ENCODE measurements at regions not wholly inside any gene's neighbourhood (a gene's known extent, or its start where the extent isn't known, plus 50 kb on each side); places are given as distances from the start of the nearest gene placed in this dataset.
"Not testable (repeated sequence)": the region's sequence is repeated elsewhere in the genome, so short reads cannot be mapped to it uniquely, and the experiment has no call there.

DNA sequence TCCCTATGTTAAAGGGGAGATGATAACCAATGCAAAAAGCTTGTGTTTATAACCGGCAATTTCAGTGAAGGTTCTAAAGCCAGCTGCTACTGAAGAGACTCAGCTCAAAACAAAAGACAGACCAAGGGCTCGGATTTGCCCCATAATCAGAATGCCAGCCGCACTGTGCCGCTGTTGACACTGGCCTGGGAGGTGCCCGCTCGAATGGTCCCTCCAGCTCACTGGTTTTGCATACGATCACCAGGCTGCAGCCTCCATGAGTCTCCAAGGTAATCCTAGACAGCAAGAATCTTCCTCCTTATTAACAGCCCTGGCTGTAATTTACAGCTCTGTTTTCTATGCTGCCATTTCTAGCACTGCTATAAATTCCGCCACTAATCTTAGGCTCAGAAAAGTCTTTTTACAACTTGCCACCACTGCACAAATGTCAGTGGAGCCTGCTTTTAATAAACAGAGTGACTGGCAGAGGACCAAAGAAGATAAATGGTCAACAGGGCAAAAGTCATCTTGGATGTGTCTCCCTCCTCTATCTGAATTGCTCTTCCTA lies 155.7 kb upstream of the SH3BP4 start:
- DNase-seq, result no peak

DNA sequence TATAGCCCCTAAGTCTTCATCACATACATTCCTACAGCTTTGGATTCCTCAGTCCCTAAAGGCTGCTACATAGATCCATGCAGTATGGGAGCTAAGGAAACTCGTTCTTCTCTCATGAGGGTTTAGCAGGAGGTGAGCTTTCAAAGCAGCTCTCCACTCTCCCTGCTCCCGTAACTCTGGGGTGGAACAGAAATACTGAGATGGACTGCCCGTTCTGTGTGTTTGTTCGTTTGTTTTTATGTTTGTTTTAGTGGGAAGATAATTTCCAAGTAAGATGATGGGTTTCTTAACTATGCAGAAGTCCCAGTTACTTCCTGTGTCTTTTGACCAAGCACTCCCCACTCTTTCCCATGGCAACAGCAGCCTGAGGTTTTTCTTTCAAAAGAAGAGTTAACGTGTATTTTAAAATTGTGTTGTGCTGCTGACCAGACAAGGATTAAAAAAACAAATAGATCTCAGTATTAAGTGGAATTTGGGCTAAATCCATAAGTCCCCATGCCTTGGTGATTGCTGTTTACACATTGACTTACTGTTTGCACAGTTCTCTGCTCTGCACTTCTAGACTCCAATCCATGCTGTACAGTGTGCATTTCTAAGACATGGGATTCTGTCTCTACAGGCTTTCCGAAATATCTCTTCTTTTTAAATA lies 156.4 kb upstream of the SH3BP4 start:
- DNase-seq, result no peak

DNA sequence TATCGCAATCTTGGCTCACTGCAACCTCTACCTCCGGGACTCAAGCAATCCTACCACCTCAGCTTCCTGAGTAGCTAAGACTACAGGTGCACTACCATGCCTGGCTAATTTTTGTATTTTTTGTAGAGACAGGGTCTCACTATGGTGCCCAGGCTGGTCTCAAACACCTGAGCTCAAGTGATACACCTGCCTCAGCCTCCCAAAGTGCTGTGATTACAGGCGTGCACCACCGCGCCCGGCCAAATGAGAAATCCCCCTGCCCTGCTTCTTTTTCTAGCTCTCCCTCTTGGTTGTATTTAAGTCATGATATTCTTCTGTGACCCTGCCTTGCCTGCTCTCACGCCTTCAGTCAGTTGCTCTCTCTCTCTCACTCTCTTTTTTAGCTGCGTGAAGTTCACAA lies 157.0 kb upstream of the SH3BP4 start:
- no peak for DNase-seq

DNA sequence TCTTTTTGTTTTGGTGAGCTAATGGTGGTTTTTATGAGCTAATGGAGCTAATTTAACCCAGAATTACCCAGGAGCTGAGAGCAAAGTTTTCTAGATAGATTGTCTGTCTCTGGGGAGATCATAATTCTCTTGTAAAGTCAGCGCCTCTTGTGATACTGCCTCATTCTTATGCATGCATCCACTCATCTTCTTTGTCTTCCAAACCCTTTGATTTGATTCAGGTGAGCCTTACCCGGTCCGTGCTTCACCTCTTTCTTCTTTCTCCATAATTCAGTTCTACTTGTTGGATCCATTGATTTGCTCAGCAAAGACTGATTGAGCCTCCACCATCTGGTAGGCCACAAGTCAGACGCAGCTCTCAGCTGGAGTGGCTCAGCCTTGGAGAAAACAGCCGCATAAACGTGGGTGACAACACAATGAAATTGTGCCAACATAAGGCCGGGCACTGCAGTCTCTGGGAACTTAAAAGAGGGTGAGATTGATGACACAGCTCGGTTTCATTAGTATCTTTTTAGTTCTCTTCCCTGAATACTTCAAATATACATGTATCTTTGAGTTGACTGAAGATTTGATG lies 158.5 kb upstream of the SH3BP4 start:
- DNase-seq, result no peak

DNA sequence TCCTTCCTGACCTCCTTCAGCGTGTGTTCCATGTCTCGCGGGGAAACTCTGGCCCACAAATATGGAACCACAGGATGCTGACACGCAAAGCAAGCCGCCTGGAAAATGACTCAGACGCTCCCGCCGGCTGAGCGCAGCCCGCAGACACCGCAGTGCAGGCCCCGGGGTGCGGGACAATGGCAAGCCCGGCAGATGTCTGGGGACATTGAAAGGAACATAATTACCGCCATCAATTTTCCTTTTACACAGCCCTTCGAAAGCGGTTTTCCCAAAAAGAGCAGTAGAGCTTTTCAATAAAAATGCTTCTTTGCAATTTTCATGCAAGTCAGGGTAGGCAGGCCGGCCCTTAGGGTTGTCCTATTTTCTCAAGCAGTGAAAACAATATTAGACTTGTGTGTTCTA lies 159.2 kb upstream of the SH3BP4 start:
- no peak for DNase-seq

DNA sequence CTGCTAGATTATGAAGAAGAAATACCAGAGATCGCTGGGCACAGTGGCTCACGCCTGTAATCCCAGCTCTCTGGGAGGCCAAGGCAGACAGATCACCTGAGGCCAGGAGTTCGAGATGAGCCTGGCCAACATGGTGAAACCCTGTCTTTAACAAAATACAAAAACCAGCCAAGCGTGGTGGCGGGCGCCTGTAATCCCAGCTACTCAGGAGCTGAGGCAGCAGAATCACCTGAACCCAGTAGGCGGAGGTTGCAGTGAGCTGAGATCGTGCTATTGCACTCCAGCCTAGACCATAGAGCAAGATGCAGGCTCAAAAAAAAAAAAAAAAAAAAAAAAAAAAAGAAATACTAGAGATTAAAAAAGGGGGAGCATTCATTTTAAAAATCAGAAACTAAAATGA lies 159.7 kb upstream of the SH3BP4 start:
- DNase-seq, result not testable (repeated sequence)

DNA sequence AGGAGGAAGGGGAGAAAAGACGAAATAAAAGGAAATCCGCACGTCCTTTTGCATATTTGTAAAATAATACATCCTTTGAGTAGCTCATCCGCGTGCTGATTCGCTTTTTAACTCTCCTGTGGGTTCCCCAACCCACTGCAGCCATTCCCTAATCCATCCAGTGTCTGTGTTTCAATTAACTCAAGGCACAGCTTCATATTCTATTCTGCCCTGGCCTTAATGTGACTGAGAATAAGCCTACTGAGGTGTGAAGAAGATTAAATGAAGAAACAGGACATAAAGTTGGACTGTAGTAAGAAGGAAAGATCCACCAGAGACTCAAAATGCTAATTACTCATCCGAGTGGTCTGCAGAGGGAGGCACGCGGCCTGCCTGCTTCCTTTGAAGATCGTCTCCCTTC lies 161.4 kb upstream of the SH3BP4 start:
- DNase-seq, result no peak

DNA sequence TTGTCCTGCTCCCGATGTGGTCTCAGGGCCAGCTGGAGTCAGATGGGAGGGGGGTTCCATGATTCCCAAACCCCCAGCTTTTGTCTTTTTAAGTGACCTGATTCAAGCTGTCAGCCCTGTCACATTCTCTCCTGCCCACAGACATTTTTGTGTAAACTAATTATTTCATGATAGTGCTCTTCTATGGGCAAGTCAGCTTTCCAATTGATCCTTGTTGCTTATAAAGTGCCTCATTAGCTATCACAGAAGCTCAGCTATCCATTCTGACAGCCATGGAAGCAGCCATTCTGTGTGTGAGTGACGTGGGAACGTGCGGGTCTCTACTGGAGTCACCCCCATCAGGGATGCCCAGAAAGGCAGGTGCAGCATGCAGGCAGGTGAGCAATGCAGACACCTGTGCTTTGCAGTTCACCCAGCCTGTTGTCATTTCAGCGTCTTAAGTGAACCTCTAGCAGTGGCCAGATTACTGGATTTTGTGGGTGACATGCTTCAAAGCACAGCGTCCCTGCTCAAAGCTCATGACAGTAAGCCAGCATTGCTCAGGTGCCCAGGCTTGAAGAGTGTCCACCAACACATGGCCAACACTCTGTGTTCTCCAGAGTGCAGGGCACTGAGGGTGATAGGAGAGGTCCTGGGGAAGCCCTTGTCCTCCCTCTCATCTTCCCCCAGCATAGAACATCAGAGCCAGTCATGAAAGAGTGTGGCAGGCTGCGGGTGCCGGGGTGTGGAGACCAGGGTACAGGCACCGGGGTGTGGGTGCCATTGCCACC lies 162.1 kb upstream of the SH3BP4 start:
- no peak for DNase-seq

DNA sequence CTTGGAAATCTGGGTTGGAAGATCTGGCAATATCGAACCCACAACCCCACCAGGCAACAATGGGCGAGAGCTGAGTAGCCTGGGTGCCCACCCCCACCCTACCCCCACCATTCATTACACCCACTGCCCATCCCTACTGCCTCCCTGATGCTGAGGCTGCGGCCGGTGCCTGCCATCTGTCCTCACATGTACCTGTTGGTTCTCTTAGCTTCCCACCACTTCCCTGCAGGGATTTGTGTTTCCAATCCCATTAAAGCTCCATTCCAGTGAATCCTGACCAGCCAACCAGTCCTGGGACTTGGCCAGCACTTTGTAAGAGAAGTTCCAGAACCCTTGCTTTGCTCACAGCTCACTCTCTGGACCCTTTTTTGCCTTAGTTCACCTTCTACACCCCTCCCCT lies 163.0 kb upstream of the SH3BP4 start:
- DNase-seq, result no peak

DNA sequence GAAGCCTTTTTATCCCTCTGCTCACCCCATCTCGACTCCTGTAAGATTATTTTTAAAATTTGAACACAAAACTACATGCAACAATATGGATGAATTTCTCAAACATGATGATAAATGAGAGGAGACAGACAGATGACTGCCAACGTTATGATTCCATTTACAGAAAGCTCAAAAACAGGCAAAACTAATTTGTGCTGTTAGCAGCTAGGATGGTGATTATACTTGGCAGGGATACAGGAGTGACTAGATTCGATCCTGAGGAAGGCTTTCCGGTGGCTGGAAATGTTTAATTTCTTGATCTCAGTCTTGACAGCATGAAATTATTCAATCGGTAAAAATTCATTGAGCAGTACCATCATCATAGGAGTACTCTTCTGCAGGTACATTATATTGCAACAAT lies 163.4 kb upstream of the SH3BP4 start:
- DNase-seq, result no peak

DNA sequence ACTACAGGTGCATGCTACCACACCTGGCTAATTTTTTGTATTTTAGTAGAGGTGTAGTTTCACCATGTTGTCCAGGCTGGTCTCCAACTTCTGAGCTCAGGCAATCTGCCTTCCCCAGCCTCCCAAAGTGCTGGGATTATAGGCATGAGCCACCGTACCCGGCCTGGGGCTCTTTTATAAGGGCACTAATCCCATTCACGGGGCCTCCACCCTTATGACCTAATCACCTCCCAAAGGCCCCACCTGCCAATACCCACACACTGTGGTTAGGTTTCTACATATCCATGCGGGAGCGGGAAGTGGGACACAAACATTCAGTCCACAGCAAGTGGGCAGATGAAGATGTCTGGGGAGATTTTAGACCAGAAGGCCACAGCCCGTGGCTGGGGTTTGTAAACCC lies 164.7 kb upstream of the SH3BP4 start:
- no peak for DNase-seq

DNA sequence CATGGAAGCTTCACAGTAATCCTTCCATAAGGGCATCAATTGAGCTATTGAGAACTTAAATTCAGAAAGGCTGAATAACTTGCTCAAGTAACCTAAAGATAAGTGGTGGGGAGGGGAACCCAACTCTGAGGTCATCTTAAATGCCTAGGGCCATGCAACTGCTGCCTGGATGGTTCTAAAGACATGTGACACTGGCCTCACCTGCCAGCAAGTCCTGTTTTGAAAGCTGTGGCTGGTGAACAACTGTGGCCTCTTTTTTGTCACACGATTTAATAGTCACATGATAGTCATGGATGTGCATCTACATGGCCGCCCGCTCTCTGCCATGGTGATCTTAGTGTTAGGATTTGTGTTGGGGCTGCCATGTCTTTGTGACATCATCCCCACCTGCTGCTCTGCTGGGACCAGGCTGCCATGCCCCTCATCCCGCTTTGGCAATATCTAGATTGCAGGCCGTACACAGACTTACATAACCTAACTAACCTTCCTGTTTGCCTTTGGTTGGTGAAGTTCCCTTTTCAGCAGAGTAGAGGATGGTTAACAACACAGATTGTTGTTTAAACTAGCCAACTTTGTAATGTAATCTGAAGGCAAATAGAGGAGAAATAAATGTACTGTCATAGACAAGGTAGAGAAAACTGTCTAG lies 177.9 kb upstream of the SH3BP4 start:
- no peak for DNase-seq

DNA sequence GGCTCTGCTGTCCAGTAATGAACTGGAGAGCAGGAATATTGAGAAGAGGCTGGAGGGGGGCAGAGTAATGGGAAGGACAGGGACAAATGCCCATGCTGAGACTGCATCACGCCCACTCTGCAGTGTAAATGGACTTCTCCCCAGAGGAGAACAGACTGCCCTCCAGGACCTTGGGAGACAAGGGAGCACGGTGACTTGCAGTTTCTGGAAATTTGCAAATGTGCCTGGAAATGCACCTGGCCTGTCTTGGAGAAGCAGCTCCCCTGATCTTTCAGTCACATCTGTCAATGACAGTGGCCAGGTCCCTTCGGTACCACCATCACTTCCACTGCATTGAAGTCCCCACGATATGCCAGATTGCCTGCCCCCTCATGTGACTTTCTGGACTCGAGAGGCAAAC lies 178.7 kb upstream of the SH3BP4 start:
- no peak for DNase-seq

DNA sequence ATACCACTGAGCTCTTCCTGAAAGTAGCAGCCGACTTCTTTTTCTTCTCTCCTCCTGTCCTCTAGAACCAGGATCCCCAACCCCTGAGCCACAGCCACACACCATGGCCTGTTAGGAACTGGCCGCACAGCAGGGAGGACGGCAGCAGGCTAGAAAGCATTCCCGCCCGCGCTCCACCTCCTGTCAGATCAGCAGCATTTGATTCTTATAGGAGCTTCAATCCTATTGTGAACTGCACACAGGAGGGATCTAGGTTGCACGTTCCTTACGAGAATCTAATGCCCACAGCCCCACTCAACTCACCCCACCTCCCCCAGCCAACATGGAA lies 179.1 kb upstream of the SH3BP4 start:
- no peak for DNase-seq

DNA sequence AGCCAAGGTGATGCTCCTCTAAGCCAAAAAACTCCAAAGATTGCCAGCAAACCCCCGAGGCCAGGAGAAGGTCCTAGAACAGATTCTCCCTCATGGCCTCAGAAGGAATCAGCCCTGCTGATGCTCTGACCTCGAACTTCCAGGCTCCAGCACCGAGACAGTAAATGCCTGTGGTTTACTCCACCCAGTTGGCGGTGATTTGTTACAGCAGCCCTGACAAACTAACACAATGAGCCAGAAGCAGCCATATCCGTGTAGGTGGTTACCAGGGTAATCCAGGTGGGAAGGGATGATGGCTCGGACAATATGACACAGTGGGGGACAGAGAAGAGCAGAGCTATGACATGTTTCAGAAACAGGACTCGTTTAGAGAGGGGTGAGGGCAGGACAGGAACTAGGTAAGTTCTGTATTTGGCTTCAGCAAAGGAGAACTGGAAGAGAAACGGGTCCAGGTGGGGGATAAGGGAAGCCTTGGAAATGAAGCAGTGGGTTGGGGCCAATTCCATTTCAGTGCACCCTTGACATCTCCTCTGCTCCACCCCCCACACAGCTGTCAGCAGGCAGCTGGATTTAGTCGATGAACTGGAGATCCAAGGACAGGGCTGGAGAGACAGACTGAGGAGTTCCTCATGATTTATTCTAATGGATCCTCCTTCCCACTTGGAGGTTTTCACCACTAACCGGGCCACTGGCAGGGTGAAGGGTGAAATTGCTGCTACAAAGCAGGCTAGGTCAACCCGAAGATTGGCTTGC lies 179.7 kb upstream of the SH3BP4 start:
- no peak for DNase-seq

DNA sequence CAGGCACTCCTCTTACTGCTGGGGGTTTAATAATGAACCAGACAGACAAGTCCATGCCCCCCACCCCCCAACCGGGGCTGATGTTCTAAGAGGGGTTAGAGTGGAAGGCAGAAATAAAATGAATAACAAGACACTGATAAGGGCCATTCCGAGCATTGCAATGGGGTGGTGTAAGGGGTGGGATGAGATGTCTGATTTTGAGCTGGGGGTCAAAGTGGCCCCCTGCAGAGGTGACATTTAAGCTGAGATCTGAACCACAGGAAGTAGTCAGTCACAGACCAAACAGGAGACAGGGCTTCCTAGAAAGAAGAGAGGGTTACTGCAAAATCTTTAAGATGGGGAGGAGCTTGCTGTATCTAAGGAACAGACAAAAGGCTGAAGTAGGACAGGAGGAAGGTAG lies 180.6 kb upstream of the SH3BP4 start:
- DNase-seq, result no peak

DNA sequence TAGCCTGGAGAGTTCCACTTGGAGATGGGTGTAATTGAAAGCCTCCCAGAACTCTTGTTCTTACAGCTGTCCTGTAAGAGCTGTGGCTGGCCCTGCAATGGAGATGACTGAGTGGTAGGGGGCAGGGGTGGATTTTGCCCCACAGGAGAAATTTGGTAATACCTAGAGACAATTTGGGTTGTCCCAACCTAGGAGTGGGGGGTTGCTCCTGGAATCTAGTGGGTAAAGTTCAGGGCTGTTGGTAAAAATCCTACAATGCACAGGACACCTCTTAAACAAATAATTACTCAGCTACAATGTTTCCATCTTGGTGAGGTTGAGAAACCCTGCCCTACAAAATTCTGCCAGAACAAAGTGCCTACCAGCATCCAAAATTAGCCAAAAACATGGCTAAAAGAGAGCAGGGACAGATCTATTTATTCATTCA lies 181.1 kb upstream of the SH3BP4 start:
- no peak for DNase-seq

DNA sequence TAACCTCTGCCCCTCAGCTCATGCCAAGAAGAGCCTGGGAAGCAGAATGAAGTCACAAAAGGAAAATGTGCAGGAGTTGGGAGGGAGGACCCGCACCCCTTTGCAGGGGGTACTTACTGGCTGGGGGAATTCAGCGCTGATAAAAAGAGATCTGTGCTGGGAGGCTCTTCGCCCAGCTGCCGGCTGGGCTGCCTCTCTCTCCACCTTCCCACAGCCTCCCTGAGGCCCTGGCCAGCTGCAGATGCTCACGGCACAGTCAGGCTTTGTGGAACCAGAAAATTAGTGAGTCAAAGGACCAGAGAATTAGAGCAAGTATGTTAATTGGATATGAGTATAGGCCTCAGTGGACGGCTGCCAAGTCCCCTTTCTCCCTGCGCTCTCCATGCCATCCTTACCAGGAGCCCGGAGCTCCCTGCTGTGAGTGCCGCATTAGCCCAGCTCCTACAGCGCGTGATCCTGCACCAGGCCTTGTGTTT lies 181.7 kb upstream of the SH3BP4 start:
- no peak for DNase-seq

DNA sequence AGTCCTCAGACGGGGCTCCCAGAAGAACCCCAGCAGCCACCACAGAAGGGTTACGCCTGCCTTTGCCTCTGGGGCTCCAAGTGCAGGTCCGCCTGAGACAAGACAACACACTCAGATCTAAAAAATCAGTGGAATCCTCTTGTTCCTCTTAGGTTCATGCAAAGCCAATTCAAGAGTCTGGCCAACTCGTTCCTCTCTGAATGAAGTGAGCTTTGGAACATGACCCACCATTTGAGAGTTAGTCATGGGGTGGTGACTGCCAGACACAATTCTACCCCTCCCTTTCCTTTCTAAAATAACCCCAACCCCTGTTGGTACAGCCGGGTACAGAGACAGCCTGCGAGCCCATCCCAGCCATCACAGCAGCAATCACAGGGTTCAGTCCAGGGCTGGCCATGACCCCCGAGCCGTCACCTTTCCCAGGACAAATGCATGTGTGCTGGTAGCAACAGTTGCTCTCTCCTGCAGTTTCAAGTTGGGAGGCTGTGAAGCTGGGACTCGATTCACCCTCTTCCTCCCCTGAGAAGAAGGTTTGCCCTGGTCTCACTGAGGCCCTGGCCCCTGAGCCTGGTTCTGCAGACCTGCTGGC lies 183.1 kb upstream of the SH3BP4 start:
- DNase-seq, result no peak

DNA sequence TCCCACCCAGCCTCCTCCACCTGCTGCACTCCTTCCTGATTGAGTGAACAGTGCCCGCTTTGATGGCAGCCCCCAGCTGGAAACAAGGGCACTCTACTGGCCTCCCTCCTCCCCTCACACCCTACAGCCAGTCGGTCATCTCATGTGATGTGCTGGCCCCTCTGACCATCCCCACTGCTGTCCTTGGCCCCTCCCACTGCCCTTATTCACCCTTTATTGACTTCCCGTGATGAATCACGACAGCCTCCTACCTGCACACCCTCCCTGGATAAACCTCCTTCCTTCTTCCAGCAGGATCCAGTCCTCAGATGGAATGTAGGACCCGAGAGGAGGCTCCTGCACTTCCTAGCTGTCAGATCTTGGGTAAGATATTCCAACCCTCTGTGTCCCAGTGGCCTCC lies 186.5 kb upstream of the SH3BP4 start:
- DNase-seq, result no peak

DNA sequence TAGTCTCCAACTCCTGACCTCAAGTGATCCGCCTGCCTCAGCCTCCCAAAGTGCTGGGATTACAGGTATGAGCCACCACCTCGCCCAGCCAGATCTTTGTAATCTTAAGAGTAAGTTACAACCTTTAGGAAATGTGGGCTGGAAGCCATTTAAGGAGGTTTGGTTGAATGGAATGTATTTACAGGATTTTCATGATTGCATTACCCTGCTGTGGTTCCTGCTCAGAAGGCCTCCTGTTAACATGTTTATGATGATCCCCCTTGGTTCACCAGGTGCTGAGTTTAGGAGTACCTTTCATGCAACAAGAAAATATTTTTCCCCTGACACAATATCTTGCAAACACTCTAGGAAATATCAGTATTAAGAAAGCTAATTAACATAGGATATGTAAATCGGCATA lies 187.4 kb upstream of the SH3BP4 start:
- no peak for DNase-seq
